GM18951 (cell line): ENCODE measurements at regions not wholly inside any gene's neighbourhood (a gene's known extent, or its start where the extent isn't known, plus 50 kb on each side); places are given as distances from the start of the nearest gene placed in this dataset.
"Not testable (repeated sequence)": the region's sequence is repeated elsewhere in the genome, so short reads cannot be mapped to it uniquely, and the experiment has no call there.

Experiments
- POLR2A ChIP-seq: IDR thresholded peaks from 4 replicates; pipeline ENCODE4 v1.6.1; 2011; ENCODE audit warnings: mild to moderate bottlenecking; ENCODE audit not compliant: insufficient read length, insufficient read depth; ENCODE audit errors: extremely low read depth
- in situ Hi-C: fragments of 300-500 bp; cut with MboI; formaldehyde crosslinking; loops from one replicate; pipeline ENCODE4 v1.12.0; 2022; ENCODE audit warnings: low sequenced_read_pairs, mixed read lengths, inconsistent platforms; ENCODE audit not compliant: unreplicated experiment

- TF ChIP-seq POLR2A: no peak
- in situ Hi-C loops: no loop called here
These were observed 1139.3 kb downstream of the DIAPH3 start for GRCh38 chr13:59024434-59024833.

GRCh38 chr13:59034198-59034597, 1129.5 kb downstream of the DIAPH3 start:
- TF ChIP-seq POLR2A: no peak
- in situ Hi-C loops: no loop called here

GRCh38 chr13:59038824-59039223, 1124.9 kb downstream of the DIAPH3 start:
- no peak for TF ChIP-seq POLR2A
- in situ Hi-C loops: no loop called here

GRCh38 chr13:59043016-59043415, 1120.7 kb downstream of the DIAPH3 start:
- in situ Hi-C loops: no loop called here
- TF ChIP-seq POLR2A: no peak

- in situ Hi-C loops: no loop called here
- TF ChIP-seq POLR2A: no peak
These were observed 1116.2 kb downstream of the DIAPH3 start for GRCh38 chr13:59047546-59047945.

- in situ Hi-C loops: no loop called here
- no peak for TF ChIP-seq POLR2A
These were observed 1102.1 kb downstream of the DIAPH3 start for GRCh38 chr13:59061621-59062020.

GRCh38 chr13:59064042-59064441, 1099.7 kb downstream of the DIAPH3 start:
- no peak for TF ChIP-seq POLR2A
- in situ Hi-C loops: no loop called here

GRCh38 chr13:59076386-59076785, 1087.3 kb downstream of the DIAPH3 start:
- in situ Hi-C loops: not testable (repeated sequence)

GRCh38 chr13:59086147-59086546, 1077.6 kb downstream of the DIAPH3 start:
- in situ Hi-C loops: no loop called here
- no peak for TF ChIP-seq POLR2A

GRCh38 chr13:59088716-59089115, 1075.0 kb downstream of the DIAPH3 start:
- TF ChIP-seq POLR2A: no peak
- in situ Hi-C loops: no loop called here

- in situ Hi-C loops: no loop called here
- no peak for TF ChIP-seq POLR2A
These were observed 1069.5 kb downstream of the DIAPH3 start for GRCh38 chr13:59094181-59094580.

GRCh38 chr13:59099182-59099974, 1064.3 kb downstream of the DIAPH3 start:
- in situ Hi-C loops: no loop called here
- TF ChIP-seq POLR2A: no peak

GRCh38 chr13:59103004-59103768, 1060.5 kb downstream of the DIAPH3 start:
- TF ChIP-seq POLR2A: no peak
- in situ Hi-C loops: no loop called here

GRCh38 chr13:59111751-59112171, 1052.0 kb downstream of the DIAPH3 start:
- TF ChIP-seq POLR2A: no peak
- in situ Hi-C loops: no loop called here

- TF ChIP-seq POLR2A: no peak
- in situ Hi-C loops: no loop called here
These were observed 1051.5 kb downstream of the DIAPH3 start for GRCh38 chr13:59112221-59112718.
